ENCODE measurements at regions not wholly inside any gene's neighbourhood (a gene's known extent, or its start where the extent isn't known, plus 50 kb on each side); places are given as distances from the start of the nearest gene placed in this dataset.

GRCh38 chr6:66865771-66866170 is 1158.7 kb upstream of the EYS start:
- no peak for DNase-seq

GRCh38 chr6:66861007-66861541 is 1154.0 kb upstream of the EYS start:
- DNase-seq = no peak

- no peak for DNase-seq
Observed at GRCh38 chr6:66860328-66860727, 1153.3 kb upstream of the EYS start.

GRCh38 chr6:66858196-66858595 is 1151.2 kb upstream of the EYS start:
- no peak for DNase-seq

DNA sequence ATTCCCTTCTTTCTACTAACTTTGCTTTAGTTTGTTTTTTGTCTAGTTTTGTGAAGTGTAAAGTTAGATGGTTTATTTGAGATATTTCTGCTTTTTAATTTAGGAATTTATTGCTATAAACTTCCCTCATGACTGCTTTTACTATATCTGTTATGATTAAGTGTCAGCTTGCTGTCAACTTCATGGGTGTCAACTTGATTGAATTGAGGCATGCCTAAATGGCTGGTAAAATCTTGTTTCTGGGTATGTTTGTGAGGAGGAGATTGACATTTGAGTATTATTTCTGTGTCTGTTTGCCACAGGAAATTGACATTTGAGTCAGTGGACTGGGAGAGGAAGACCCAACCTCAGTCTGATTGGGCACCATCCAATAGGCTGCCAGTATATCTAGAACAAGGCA is 1147.0 kb upstream of the EYS start:
- no peak for DNase-seq

GRCh38 chr6:66851930-66852329 is 1144.9 kb upstream of the EYS start:
- DNase-seq = no peak

DNA sequence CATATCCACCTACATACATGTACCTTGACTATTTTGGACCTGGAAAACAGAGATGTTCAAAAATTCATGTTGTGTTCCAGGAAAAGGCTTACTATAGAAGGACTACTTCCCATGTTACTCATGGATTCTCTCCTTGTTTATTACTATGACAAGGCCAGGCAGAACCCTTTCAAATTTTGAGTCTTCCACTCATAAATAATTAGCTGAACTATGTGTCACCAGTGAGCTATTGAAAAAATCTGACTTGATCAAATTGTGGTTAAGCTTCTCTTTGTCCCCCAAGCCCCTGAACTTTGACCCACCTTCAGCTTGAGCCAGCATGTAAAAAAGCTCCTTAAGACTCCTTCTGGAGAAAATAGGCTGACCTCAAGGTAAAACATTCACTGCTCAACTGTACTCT is 1142.8 kb upstream of the EYS start:
- no peak for DNase-seq

- no peak for DNase-seq
Observed at GRCh38 chr6:66848244-66848953, 1141.4 kb upstream of the EYS start.

DNA sequence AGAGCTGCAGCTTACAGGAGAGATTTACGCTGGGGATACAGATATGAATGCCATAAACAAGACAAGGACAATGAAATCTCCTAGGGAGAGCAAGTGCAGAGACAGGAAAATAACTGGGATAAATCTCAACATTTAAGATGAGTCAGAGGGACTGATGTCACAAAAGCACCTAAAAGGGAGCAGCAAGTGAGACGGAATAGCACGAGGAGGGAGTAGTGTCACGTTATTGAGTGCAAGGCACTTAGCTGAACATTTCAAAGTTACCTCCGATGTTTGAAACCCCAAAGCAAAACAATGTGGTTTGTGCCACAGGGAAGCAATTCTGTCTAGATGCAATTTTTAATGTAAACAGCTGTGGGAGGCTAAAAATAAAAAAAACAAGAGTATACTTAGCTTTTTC is 1131.7 kb upstream of the EYS start:
- no peak for DNase-seq

- DNase-seq = no peak
Observed at GRCh38 chr6:66825539-66825938, 1118.5 kb upstream of the EYS start.

- DNase-seq = no peak
Observed at GRCh38 chr6:66814156-66814555, 1107.1 kb upstream of the EYS start.

DNA sequence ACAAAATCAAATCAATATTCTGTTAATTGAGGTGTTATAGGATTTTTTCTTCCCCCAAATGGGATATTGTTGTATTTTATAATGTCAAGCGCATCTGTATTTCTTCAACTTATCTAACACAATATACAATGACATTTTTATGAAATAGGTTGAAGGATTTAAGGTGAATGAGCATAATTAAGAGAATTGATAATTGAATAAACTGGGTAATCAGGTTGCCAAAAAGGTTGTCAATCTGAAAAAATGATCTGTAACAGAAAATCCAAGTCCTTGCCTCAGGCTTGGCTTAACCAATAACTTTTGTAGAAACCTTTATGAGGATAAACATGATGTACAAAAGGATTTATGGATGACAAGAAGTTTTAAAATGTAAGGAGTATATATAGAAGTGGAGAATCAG is 1101.7 kb upstream of the EYS start:
- no peak for DNase-seq

DNA sequence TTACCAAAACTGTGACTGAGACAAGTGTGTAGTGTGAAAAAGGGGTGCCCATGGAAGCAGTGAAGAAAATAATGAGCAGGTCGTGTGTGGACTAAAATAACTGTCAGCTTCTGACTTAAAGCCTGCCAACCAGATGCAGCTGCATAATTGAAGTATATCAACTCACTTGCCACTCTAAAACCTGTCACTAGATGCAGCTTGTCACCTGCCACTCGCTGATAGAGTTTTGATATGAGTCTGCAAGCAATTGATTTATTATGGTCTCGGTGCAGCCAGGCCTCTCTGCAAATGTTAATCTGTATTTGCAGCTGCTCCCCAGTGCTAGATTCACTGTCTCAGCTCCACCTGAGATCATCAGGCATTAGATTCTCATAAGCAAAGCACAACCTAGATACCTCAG is 1090.0 kb upstream of the EYS start:
- DNase-seq = no peak

- DNase-seq = no peak
Observed at GRCh38 chr6:66788579-66788978, 1081.6 kb upstream of the EYS start.

DNA sequence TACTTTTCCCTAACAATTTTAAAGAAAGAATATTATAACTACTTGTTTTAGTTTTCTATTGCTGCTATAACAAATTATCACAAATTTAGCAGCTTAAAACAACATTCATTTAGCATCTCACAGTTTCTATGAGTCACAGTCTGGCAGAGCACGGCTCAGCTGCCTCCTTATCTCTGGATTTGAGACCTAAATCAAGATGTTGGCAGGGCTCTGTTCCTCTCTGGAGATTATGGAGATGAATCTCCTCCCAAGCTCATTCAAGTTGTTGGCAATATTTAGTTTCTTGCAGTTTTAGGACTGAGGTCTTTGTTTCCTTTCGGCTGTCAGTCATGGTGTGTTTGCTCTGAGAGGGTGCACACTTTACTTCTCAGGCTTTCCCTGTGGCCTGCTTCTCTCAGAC is 1065.8 kb upstream of the EYS start:
- no peak for DNase-seq

DNA sequence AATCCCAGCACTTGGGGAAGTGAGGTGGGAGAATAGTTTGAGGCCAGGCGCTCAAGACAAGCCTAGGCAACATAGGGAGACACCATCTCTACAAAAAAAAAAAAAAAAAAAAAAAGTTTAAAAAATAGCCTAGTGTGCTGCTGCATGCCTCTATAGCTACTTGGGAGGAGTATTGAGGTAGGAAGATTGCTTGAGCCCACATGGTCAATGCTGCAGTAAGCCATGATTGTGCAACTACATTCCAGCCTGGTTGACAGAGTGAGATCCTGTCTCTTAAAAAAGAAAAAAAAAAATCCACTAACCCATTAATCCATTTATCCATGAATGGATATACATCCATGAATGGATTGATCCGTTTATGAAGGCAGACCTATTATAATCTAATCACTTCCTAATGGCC is 1064.6 kb upstream of the EYS start:
- no peak for DNase-seq

DNA sequence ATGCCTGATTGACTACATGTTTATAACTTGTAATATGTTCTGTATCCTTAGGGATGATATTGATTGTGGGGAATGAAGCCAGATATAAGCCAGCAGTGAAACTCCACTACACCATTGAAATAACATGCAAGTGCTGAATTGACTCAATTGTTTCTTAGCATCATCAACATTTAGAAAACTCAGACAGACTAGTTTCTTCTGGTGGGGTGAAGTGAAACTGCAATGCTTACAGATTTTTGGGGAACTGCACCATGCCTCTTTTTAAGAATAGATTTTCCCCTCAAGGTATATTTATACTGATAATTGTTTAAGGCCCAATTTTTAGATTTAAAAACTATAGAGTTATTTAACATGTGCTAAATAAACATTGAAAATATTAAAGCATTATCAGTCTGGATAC is 1044.6 kb upstream of the EYS start:
- no peak for DNase-seq

DNA sequence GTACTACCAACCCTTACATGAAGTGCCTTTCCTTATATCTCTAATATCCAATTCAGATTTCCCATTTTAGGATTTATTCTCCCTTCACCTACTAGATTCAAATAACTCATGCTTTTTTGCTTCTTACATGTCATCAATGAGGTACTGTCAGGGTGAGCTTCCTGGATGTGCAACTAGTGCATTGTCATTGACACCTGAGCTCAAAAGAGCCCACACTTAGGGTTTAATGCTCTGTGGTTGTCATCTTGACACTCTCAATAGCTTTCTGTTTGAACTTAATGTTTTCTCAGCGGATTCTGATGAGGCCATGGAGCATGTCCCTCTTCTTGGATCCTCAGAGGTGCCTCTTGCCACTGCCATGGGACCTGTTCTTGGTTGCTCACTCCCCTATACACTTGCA is 1033.3 kb upstream of the EYS start:
- no peak for DNase-seq

- no peak for DNase-seq
Observed at GRCh38 chr6:66735106-66735890, 1028.3 kb upstream of the EYS start.

GRCh38 chr6:66731310-66731709 is 1024.3 kb upstream of the EYS start:
- DNase-seq = no peak

- DNase-seq = no peak
Observed at GRCh38 chr6:66725670-66726069, 1018.6 kb upstream of the EYS start.

GRCh38 chr6:66717801-66718200 is 1010.8 kb upstream of the EYS start:
- DNase-seq = no peak

- DNase-seq = no peak
Observed at GRCh38 chr6:66699385-66699784, 992.4 kb upstream of the EYS start.

DNA sequence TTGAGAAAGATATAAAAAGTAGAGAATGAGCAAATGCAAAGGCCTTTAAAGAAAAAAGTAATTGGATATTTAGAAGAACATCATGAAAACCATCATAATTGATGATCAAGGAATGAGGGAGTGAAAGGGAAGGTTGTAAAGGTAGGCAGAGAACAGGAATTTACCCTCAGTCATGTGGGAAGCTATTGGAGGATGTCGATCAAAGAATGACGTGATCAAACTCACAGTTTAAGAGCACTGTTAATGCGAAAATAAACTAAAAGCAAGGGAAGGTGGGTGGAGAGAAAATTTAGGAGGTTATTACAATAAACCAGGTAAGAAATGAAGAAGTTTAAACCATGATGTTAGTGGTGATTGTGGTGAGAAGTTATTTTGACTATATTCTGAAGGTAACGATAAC is 982.6 kb upstream of the EYS start:
- DNase-seq = no peak
